GM19240 (cell line): ENCODE measurements at regions not wholly inside any gene's neighbourhood (a gene's known extent, or its start where the extent isn't known, plus 50 kb on each side); places are given as distances from the start of the nearest gene placed in this dataset.
"Not testable (repeated sequence)": the region's sequence is repeated elsewhere in the genome, so short reads cannot be mapped to it uniquely, and the experiment has no call there.

Source experiments
- DNase-seq: peaks from one replicate; pipeline ENCODE4 v3.0.0; 2011; ENCODE audit warnings: low spot score; ENCODE audit not compliant: insufficient read length

GRCh38 chr14:81738946-81739659 lies 205.4 kb upstream of the SEL1L start:
- DNase-seq = no peak

GRCh38 chr14:81743605-81744004 lies 210.0 kb upstream of the SEL1L start:
- DNase-seq = no peak

- no peak for DNase-seq
These were observed 217.5 kb upstream of the SEL1L start for GRCh38 chr14:81751198-81751597.

GRCh38 chr14:81759541-81759940 lies 225.9 kb upstream of the SEL1L start:
- no peak for DNase-seq

- DNase-seq = no peak
These were observed 232.1 kb upstream of the SEL1L start for GRCh38 chr14:81765651-81766275.

- no peak for DNase-seq
These were observed 232.8 kb upstream of the SEL1L start for GRCh38 chr14:81766321-81766915.

GRCh38 chr14:81767266-81767995 lies 233.8 kb upstream of the SEL1L start:
- DNase-seq = no peak

- DNase-seq = no peak
These were observed 238.1 kb upstream of the SEL1L start for GRCh38 chr14:81771651-81772275.

- DNase-seq = no peak
These were observed 238.7 kb upstream of the SEL1L start for GRCh38 chr14:81772381-81772780.

GRCh38 chr14:81776531-81776930 lies 242.9 kb upstream of the SEL1L start:
- DNase-seq = no peak

GRCh38 chr14:81781798-81782197 lies 248.1 kb upstream of the SEL1L start:
- not testable (repeated sequence) for DNase-seq

- DNase-seq = no peak
These were observed 250.4 kb upstream of the SEL1L start for GRCh38 chr14:81784084-81784483.

- DNase-seq = no peak
These were observed 263.7 kb upstream of the SEL1L start for GRCh38 chr14:81797315-81797714.

GRCh38 chr14:81801921-81802320 lies 268.3 kb upstream of the SEL1L start:
- DNase-seq = no peak

- no peak for DNase-seq
These were observed 268.7 kb upstream of the SEL1L start for GRCh38 chr14:81802341-81802740.

GRCh38 chr14:81805785-81806184 lies 272.1 kb upstream of the SEL1L start:
- DNase-seq = no peak

- no peak for DNase-seq
These were observed 278.1 kb upstream of the SEL1L start for GRCh38 chr14:81811705-81812269.

- DNase-seq = no peak
These were observed 284.6 kb upstream of the SEL1L start for GRCh38 chr14:81818271-81818670.

- DNase-seq = no peak
These were observed 285.7 kb upstream of the SEL1L start for GRCh38 chr14:81819344-81819743.

GRCh38 chr14:81819910-81820309 lies 286.3 kb upstream of the SEL1L start:
- no peak for DNase-seq

- DNase-seq = no peak
These were observed 292.4 kb upstream of the SEL1L start for GRCh38 chr14:81826081-81826480.
